Testis (tissue), 2 donors: ENCODE measurements at regions not wholly inside any gene's neighbourhood (a gene's known extent, or its start where the extent isn't known, plus 50 kb on each side); places are given as distances from the start of the nearest gene placed in this dataset.

Experiments used
- POLR2A ChIP-seq: fragments of 450-650 bp; IDR thresholded peaks from one replicate; pipeline ENCODE4 v1.6.1; 2017; ENCODE audit warnings: antibody characterized with exemption, mild to moderate bottlenecking, moderate library complexity
- TF ChIP-seq, protein P1 (sequence below), 3 experiments: fragments of 450-650 bp in 2 of 3; fragments of 200-600 bp in 1 of 3; sonication (generic) in 1 of 3; IDR thresholded peaks; one replicate each; pipeline ENCODE4 v1.5.1; 2016 to 2019; ENCODE audit warnings: antibody characterized with exemption in 3 of 3, mild to moderate bottlenecking in 2 of 3, moderate library complexity in 1 of 3

DNA sequence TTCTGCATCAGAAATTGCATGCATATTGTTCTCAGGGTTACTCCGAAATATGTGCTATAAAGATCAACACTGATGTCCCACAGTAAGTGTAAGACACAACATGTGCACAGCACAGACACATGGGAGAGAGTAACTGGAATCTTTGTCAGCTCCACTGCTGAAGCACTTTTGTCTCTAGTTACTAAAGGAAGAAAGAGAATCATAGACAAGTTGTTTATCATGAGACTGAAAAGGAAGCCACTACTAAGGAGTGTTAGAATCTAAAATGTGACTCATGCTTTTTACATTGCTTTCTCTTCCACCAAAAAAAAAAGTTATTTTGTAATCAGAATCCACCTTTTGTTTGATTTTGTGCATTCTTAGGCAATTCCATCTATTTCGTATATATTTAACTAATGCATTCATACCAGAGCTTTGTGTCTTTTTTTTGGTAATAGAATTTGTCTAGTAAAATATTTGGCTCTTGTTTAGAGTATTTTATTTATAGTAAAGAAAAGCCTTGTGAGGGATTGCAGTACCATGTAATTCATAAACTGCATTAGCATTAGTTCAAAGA lies 502.4 kb downstream of the FBXO15 start:
- TF ChIP-seq, protein P1, sequence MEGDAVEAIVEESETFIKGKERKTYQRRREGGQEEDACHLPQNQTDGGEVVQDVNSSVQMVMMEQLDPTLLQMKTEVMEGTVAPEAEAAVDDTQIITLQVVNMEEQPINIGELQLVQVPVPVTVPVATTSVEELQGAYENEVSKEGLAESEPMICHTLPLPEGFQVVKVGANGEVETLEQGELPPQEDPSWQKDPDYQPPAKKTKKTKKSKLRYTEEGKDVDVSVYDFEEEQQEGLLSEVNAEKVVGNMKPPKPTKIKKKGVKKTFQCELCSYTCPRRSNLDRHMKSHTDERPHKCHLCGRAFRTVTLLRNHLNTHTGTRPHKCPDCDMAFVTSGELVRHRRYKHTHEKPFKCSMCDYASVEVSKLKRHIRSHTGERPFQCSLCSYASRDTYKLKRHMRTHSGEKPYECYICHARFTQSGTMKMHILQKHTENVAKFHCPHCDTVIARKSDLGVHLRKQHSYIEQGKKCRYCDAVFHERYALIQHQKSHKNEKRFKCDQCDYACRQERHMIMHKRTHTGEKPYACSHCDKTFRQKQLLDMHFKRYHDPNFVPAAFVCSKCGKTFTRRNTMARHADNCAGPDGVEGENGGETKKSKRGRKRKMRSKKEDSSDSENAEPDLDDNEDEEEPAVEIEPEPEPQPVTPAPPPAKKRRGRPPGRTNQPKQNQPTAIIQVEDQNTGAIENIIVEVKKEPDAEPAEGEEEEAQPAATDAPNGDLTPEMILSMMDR (IDR thresholded peaks at IDR 0.05), result no peak
- TF ChIP-seq POLR2A, result no peak
